Left lung (tissue), 4 donors: ENCODE measurements at regions not wholly inside any gene's neighbourhood (a gene's known extent, or its start where the extent isn't known, plus 50 kb on each side); places are given as distances from the start of the nearest gene placed in this dataset.

ENCODE experiments used
- ATAC-seq: fragments of 200-7000 bp; cut with Tn5 transposase; one replicate; pipeline ENCODE4 v1.9.1; 2020; ENCODE audit warnings: moderate library complexity
- DNase-seq, 4 donors: peaks; one replicate each; pipeline ENCODE4 v3.0.0-alpha.2; 2013 to 2020
- H3K27ac ChIP-seq, 2 donors: fragments of 200-600 bp; sonication (generic) in 1 of 2; one replicate each; pipeline versions ENCODE4 v1.5.0 to v1.8.0; 2020 to 2021
- H3K27me3 ChIP-seq, 2 donors: fragments of 200-600 bp; sonication (generic) in 1 of 2; one replicate each; pipeline versions ENCODE4 v1.5.0 to v1.8.0; 2020 to 2021
- H3K36me3 ChIP-seq, 2 donors: fragments of 200-600 bp; sonication (generic) in 1 of 2; one replicate each; pipeline versions ENCODE4 v1.5.0 to v1.8.0; 2020 to 2021
- H3K4me1 ChIP-seq, 2 donors: fragments of 200-600 bp; one replicate each; pipeline ENCODE4 v1.8.0; 2021
- H3K4me3 ChIP-seq, 2 donors: fragments of 200-600 bp; sonication (generic) in 1 of 2; one replicate each; pipeline versions ENCODE4 v1.5.0 to v1.8.0; 2020 to 2021; ENCODE audit warnings: mild to moderate bottlenecking in 1 of 2
- H3K9me3 ChIP-seq, 2 donors: fragments of 200-600 bp; sonication (generic) in 1 of 2; one replicate each; pipeline versions ENCODE4 v1.5.0 to v1.8.0; 2020 to 2021
- CTCF ChIP-seq, 2 donors: fragments of 200-600 bp; sonication (generic) in 1 of 2; IDR thresholded peaks; one replicate each; pipeline versions ENCODE4 v1.5.0 to v1.8.0; 2021; ENCODE audit warnings: antibody characterized with exemption in 2 of 2
- intact Hi-C, 2 donors: fragments of 100-400 bp; cut with DNase I; formaldehyde crosslinking; loops; one replicate each; pipeline versions ENCODE4 v1.11.2 to v1.14.2; 2022
- donor health status: DM: no; HTN: yes; CAD: no.
- donor health status: DM: no; HTN: no; CAD: no.

- Histone ChIP-seq H3K27ac (no peak overlapping the region), H3K27me3 (no peaks in the 10 kb centered on the region), H3K36me3 (no peaks in the 10 kb centered on the region), H3K9me3 (peaks cover 0 to 24% of the 10 kb centered on the region in 2 donors), H3K4me3 (no peak overlapping the region), H3K4me1 (no peaks in the 10 kb centered on the region)
- DNase-seq (no peak), ATAC-seq (no peak)
- TF ChIP-seq CTCF (IDR thresholded peaks at IDR 0.05): no peak
- intact Hi-C loops: no loop called here
These were observed 152.3 kb upstream of the ZSWIM2 start for GRCh38 chr2:187001248-187001647.

GRCh38 chr2:186995092-186995491 is 146.1 kb upstream of the ZSWIM2 start:
- H3K4me1 ChIP-seq: no peaks in the 10 kb centered on the region
- peaks cover 0 to 5% of the 10 kb centered on the region in 2 donors for H3K9me3 ChIP-seq
- intact Hi-C loops: no loop called here
- H3K27ac ChIP-seq: no peak overlapping the region
- H3K36me3 ChIP-seq: no peaks in the 10 kb centered on the region
- DNase-seq: no peak
- no peak overlapping the region for H3K4me3 ChIP-seq
- TF ChIP-seq CTCF (IDR thresholded peaks at IDR 0.05): no peak
- no peak for ATAC-seq
- H3K27me3 ChIP-seq: no peaks in the 10 kb centered on the region

GRCh38 chr2:186992597-186992996 is 143.6 kb upstream of the ZSWIM2 start:
- no peaks in the 10 kb centered on the region for H3K27me3 ChIP-seq
- peaks cover 0 to 20% of the 10 kb centered on the region in 2 donors for H3K9me3 ChIP-seq
- intact Hi-C loops: no loop called here
- H3K36me3 ChIP-seq: no peaks in the 10 kb centered on the region
- H3K27ac ChIP-seq: no peak overlapping the region
- no peak for TF ChIP-seq CTCF (IDR thresholded peaks at IDR 0.05)
- ATAC-seq: no peak
- H3K4me3 ChIP-seq: no peak overlapping the region
- no peaks in the 10 kb centered on the region for H3K4me1 ChIP-seq
- DNase-seq: peak in 1 of 4 donors; percentile 17

GRCh38 chr2:186991766-186992417 is 142.9 kb upstream of the ZSWIM2 start:
- Histone ChIP-seq H3K4me3 (no peak overlapping the region), H3K9me3 (peaks cover 0 to 23% of the 10 kb centered on the region in 2 donors), H3K36me3 (no peaks in the 10 kb centered on the region), H3K27me3 (no peaks in the 10 kb centered on the region), H3K27ac (no peak overlapping the region), H3K4me1 (no peaks in the 10 kb centered on the region)
- intact Hi-C loops: no loop called here
- ATAC-seq (peak; percentile 23), DNase-seq (no peak)
- TF ChIP-seq CTCF (IDR thresholded peaks at IDR 0.05): no peak

- no peak for ATAC-seq
- no peaks in the 10 kb centered on the region for H3K27me3 ChIP-seq
- H3K4me1 ChIP-seq: no peaks in the 10 kb centered on the region
- intact Hi-C loops: no loop called here
- DNase-seq: no peak
- H3K27ac ChIP-seq: no peak overlapping the region
- no peak for TF ChIP-seq CTCF (IDR thresholded peaks at IDR 0.05)
- H3K9me3 ChIP-seq: peaks cover 0 to 27% of the 10 kb centered on the region in 2 donors
- H3K4me3 ChIP-seq: no peak overlapping the region
- H3K36me3 ChIP-seq: no peaks in the 10 kb centered on the region
These were observed 136.0 kb upstream of the ZSWIM2 start for GRCh38 chr2:186984966-186985365.
